HG02610 (cell line): ENCODE measurements at regions not wholly inside any gene's neighbourhood (a gene's known extent, or its start where the extent isn't known, plus 50 kb on each side); places are given as distances from the start of the nearest gene placed in this dataset.

ENCODE experiments used
- ATAC-seq: cut with Tn5 transposase; IDR thresholded peaks from one replicate; pipeline ENCODE4 v1.9.1; 2021; ENCODE audit warnings: mild to moderate bottlenecking, moderate library complexity; ENCODE audit not compliant: unreplicated experiment

DNA sequence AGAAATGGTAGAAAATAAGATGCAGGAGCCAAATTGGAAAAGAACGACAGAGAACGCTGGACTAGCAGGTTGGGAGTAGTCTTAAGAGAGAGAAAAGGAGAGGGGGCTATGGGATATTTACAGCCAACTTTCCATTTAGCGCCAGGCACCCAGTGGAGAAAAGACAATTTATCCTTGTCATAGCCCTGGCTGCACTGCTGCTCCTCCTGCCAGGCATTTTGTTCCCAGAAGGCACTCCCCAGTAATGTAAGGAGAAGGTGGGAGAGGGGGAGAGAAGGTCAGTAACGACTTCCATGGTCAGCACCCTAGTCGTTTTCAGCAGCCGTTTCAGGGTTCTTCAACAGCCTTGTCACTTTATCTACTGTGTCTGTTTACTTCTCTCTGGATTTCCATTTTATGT is 159.0 kb downstream of the TRMT11 start:
- ATAC-seq = no peak

DNA sequence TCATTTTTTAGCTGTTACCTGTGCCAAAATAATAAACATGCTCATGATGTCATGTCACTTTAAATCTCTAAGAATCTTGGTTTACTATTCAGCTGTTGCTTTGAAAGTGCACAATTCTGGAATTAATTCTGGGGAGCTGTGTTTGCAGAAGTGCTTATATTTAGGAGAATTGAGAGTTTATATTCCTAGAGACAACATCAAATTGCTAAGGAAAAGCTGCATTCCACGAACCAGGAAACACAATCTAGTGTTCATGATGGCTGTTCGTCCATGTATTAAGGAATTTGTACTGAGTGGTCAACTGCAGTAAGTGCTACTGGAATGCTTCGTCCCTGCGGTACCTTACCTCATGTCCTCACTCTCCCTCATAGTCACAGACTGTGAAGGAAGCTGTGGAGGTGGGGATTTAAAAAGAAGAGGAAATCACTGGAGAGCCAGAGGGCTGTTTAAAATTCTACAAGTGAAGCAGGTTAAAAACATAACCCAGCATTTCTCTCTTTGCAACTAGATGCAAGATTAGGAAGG is 161.0 kb downstream of the TRMT11 start:
- ATAC-seq = no peak

DNA sequence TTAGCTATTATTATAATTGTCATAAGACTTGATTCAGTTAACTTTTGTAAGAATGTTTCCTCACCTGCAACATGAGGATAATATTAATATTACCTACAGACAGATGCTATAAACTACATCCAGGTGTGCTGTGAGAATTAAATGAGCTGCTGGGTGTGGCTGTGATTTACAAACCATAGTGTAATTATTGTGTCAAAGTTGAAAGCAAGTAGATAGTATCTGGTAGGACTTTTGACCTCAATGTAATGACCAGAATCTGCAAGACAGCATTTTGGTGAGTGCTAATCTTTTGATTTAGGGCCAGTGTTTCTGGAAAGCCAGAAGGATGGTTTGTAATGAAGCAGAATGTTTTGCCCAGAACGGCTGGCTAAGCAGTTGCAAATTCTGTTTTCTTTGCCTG is 162.5 kb downstream of the TRMT11 start:
- no peak for ATAC-seq

DNA sequence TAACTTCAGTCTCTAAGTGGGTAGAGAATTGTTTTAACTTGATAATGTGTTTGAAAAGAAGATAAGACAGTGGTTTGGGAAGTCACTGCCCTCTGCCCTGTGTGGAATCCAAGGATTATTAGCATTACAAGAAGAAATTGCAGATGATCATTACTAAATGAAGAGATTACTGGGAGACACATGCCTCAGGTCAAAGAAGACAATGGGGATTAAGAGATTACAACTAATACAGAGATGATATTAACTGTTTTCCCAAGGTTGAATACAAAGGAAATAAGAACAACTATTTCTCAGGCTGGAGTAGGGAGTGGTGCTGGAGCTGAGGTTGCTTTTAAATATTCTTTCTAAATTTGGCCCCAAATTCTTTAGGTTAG is 166.0 kb downstream of the TRMT11 start:
- no peak for ATAC-seq

DNA sequence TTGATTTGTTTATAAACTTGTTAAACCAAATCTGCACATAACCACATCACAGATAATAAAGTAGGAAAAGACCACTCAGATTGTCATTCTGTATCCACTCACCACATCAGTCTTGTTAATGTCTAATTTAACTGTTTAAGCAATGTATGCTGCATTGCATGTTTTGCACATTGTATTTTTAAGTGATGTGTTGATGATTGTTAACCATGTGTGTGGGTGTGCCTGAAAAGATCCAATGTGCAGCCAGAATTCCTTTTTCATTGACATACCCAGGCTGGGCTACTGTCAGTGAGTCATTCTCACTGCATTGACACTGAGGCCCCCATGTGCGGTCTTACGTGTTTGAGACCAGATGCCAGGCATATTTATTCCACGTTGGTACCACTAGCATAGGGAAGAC is 167.3 kb downstream of the TRMT11 start:
- ATAC-seq = no peak

DNA sequence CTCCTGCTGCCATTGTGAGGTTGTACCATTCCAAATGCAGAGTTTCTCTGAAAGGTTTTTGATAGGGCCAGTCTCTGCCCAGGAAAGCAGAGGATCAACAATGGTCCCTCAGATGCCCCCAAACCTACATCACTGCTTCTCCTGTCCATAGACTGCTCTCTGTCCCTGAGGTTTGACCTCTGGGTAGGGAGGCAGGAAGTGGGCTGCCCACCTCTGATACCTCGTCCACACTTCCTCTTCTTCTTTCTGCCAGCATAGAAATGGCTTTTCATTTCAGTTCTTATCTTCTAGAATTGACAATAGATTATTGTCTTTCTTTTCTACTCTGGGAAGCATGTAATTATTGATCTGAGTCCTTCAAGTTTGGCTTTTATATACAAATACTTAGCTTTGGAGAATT is 170.6 kb downstream of the TRMT11 start:
- peak; percentile 85 for ATAC-seq

DNA sequence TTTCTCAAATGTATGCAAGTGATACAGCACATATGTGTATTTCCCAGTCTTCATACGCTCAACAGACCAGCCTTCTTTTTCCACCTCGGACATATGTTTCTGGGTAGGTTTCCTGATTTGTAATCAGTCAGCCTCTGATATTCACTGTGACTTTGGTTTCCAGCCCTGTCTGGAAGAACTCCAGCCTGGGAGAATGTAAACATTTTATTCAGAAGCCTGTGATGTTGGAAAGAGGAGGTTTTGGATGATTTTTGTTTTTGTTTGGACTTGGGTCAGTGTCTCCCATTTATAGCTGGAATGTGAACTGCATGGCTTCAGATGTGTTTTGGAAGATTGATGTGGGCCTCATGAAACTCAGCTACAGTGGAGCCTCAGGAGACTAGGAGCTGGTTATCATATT is 172.2 kb upstream of the CENPW start:
- ATAC-seq = no peak

DNA sequence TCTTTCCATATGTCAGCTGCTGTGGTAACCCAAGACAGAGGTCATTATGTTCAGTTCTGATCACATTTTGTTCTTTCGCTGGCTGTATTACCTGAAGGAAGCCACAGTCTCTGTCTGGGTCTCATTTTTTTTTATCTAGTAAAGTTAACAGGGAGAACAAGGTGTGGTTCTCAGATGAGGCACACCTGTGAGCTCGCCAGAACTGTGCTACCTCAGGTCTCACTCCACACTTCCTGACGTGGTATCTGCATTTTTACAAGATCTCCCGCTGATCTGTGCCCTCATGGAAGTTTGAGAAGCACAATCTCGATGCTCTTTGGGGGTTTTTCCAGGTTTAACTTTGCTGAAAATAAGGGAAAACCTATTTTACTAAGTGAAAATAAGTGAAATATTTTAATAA is 169.5 kb upstream of the CENPW start:
- ATAC-seq = no peak

DNA sequence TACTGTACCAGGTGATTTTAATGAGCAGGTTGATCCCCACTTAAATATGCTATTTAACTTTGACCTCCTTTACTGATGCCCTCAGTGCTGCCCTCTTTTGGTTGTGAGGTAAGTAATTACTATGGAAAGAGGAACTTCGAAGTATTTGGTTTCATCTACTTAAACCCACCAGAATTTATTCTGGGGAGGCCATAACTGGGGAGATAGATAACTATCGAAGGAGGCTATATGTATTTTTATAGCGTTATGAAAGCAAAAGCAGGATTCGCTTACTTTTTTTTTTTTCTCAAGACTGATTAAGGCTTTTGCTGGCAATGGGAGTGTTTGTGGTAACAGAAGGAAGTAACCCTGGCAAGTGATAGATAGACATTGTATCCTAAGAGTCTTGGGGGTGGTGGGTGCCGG is 168.9 kb upstream of the CENPW start:
- peak; percentile 65 for ATAC-seq

DNA sequence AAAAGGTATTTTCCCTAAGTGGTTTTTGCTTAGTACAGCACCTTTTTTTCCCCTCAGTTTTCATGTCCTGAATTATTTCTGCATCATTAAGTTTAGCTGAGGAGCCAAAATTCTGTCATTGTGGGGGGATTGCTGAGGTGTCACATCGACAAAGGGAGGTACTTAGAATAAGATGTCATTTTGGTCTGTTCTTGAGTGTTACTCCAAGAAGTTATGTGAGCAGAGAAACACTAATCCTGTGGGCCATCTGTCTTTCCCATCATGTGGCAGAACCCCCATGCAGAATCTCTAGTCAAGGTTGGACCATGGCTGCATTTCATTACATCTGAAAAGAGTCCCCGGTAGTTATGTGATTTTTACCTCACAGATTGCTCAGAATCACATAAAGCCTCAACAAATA is 167.8 kb upstream of the CENPW start:
- ATAC-seq = no peak

DNA sequence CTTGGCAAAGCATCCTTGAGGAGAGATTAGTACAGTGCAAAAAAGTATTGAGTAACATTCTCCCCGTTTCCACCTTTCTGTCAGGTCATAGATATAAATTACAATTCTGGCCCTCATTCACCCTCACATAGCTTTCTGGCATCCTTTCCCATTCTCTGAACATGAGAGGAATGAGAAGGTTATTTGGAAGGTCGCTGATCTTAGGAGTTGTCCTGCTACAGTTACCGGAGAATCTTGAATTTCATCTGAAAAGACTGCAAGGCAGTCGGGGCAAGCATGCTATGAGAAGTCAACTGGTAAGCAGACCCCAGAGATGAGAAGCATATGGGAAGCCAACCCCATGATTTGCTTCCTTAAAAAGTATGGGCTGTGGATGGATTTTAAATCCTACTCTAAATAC is 166.7 kb upstream of the CENPW start:
- no peak for ATAC-seq

DNA sequence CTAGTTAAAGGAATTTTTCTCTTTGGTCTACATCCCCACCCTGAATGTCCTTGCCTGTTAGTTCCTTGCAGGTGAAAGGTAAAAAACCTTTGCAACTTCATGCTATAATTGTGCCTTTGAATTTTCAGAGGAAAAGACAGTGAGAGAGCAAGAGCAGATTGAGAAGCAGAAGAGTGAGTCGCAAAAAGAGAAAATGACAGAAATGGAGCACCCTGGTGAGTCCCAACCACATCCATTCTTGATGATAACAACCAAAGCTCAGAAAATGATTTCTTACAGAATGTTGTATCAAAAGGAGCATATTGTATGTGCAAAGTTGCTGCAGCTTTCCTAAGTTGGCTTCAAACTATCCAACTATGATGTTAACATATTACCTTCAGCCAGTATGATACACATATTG is 165.2 kb upstream of the CENPW start:
- no peak for ATAC-seq

DNA sequence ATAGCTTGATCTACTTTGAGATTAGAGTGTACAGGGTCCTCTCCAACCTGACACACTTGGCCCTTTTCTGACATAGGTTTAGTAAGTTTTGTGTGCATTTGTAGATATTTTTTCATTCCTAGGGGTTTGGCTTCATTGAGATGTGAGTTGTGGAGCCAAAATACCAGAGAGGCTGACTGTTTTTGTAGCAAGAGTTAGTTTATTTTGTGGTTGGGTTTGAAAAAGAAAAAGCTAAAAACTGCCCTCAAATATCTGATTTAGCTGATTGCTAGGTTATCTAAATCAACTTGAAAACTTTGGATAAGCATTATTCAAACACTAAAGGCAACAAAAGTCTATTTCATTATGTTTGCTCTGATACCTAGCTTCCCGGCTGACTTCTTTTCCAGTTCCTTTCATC is 164.7 kb upstream of the CENPW start:
- no peak for ATAC-seq

DNA sequence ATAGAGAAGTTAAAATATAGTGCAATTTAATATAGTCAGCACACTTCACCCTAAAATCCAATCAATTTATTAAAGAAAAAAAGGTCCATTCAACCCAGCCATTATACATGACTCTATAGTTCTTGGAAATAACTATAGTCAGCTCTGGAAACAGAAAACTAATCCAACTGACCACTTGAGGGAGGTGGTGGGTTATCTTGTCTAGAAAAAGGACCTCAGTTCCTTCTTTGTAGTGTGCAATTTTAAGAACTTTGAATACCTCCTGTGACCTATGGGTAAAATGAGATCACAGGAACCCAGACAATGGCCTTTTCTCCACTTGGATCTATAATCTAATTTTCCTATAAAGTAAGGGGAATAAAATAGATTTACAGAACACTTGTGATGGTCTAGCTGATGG is 163.6 kb upstream of the CENPW start:
- ATAC-seq = no peak

DNA sequence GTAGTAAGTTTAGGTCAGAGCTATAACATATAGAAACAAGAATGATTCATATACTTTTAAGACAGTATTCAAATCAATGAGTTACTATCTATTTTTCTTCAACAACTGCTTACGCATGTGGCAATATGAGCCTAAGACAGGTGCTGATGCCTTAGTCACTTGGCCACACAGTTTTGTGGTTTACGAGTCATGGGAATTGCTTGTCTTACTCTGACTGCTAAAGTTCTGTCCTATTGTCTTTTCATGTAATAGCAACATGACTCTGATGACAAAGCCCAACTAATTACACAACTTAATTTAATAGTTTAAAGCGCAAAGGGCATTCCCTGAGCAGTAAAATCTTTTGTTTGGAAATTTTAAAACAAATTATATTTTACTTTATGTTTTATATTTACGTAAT is 159.3 kb upstream of the CENPW start:
- ATAC-seq = peak; percentile 83

DNA sequence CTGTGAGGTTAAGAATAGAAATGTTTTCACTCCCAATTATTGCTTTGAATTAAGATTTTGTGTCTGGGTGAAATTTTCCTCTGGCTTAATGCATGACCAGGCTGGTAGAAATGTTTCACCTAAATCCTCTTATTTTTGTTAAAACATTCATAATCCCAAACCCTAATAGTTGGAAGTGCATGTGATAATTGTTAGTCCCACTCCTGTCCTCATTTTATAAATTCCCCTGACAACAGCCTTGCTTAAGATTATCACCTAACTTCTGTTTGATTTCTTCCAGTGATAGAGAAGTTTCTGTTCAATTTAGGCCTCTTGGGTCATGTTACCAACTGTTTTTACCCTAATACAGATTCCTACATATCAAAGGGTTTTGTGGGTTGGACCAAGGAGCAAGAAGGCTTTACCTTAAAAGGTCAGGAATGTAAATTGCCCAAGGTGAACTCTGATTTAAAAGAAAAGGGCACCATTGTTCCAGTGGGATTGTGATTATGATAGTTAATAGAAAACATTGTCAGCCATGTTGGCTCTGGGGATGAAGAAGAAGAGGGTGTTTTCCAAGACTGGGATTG is 158.7 kb upstream of the CENPW start:
- ATAC-seq = no peak

DNA sequence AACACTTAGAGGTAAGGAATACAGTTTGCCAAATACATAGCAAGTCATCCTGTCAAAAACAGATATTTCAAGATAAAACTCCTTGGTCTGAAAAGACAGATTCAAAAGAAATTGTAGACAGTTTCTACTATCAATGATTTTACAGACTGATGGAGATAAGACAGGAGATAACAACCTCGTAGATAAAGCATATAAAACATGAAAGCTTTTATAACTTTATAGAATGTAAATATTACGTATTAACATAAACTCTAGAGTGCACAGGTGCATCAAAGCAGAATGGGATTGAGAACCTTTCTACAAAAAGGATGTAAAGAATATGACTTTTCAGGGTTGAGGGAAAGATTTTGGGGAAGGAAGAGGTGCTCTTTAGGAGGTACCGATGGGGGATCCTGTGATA is 158.0 kb upstream of the CENPW start:
- no peak for ATAC-seq

DNA sequence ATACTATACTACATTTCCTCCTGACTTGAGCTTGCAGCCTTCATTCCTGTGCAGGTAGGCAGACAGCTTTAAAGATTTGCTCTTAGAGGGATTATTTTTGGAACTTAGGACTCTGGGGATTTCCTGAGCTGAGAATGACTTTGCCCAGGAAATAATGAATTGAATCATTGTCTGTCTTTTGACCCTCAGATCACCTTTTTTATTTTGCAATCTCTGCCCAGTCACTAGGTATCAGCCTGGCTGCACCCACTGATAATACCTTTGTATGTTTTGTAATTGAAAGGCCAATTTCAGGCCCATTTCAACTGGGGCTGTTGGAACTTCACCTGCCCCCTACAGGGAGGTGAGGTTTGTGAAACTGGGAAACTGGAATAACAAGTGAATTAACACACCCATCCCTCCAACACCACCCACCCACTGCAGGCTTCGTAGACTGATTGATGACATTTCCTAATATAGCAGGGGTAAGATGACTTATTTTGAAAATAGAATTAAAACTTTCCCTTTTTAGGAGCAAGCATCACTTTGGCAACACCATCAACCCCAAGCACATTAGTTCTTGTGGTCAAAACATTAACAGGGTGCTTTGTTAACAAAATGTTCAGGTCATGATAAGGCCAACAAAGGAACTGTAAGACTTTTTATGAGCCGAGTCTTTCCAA is 157.1 kb upstream of the CENPW start:
- ATAC-seq = peak; percentile 43

DNA sequence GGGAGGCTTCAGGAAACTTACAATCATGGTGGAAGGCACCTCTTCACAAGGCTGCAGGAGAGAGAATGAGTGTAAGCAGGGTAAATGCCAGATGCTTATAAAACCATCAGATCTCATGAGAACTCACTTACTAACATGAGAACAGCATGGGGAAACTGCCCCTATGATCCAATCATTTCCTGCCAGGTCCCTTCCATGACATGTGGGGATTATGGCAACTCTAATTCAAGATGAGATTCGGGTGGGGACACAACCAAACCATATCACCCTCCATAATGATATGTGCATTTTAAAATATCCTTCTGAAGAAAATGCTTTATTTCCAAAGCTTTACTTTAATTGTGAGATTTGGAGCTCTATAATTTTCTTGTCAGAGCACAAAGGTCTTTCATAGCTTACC is 154.1 kb upstream of the CENPW start:
- ATAC-seq = no peak

DNA sequence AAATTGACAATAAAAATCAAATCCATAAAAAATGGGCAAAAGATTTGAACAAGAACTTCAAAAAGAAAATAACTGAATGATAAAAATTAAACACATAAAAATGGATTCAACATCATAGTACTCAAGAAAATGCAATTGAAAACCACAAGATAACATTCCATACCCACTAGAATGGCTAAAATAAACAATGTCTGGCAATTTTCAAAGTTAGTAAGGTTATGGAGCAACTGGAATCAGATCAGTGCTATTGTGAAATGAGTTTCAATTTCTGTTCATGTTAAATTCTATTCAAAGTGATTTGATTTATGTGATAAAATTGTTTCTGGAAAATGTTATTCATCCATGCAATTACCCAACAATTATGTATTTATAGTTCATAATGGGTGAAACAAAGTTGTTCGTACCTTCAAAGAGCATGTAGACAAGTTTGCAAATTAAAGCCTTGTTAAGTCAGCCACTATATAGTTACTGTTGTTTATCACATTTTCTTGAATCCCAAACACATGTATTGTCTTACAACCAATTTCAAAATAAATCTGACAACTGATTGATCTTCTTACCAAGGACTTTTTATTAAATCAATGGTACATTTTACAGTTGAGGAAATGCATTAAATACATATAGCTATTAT is 151.5 kb upstream of the CENPW start:
- no peak for ATAC-seq

DNA sequence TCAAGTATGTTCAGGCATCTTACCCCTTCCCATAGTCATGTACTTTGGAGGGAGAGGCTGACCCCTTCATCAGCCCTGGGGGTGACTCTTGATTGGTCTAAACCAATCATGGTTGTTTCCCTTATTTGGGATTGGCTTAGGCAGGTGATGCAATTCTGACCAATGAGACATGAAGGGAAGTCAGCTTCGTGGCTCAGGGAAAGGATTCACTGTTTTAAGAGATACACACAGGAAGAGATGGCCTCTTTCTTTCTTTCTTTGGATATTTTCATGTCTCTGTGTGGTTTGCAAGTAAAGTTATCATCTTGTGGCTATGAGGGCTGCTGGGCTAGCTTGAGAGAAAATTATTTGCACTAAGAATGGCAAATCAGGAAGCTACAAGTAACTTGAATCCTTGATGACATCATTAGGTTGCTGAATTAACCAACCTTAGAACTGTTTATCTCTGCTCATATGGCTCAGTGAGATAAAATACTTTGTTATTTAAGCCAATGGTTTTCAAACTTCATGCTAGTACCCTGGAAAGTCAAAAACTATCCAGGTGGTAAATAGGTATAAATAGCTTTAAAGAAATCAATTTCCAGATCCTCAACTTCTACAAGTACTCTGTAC is 144.2 kb upstream of the CENPW start:
- no peak for ATAC-seq

DNA sequence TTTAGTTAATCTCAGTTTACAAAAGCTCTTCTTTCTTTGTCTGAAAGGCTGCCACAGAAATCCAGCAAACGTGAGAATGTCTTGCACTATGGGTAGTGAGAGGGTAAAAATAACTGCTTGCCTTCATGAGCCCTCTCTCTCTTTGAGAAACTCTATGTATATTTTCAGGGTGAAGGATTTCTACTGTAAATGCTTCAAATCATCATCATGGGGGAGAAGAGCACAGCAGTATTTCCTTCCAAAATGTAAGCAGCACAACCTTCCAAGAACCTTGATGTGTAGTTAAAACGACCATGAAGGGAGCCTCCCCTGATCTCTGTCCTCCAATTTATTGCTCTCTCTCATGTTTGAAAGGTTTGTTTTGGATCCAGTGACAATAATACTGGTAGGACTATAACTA is 141.3 kb upstream of the CENPW start:
- ATAC-seq = no peak
